Hematopoietic multipotent progenitor cell (in vitro differentiated cells): ENCODE measurements at regions not wholly inside any gene's neighbourhood (a gene's known extent, or its start where the extent isn't known, plus 50 kb on each side); places are given as distances from the start of the nearest gene placed in this dataset.

ENCODE experiments used
- DNase-seq, 3 donors: peaks; one replicate each; pipeline ENCODE4 v3.0.0-alpha.2; 2011 to 2015; ENCODE audit warnings: low read depth in 2 of 3, low spot score in 2 of 3

- no peak for DNase-seq
Observed at GRCh38 chr14:38850664-38851063, 252.4 kb downstream of the SEC23A start.

DNA sequence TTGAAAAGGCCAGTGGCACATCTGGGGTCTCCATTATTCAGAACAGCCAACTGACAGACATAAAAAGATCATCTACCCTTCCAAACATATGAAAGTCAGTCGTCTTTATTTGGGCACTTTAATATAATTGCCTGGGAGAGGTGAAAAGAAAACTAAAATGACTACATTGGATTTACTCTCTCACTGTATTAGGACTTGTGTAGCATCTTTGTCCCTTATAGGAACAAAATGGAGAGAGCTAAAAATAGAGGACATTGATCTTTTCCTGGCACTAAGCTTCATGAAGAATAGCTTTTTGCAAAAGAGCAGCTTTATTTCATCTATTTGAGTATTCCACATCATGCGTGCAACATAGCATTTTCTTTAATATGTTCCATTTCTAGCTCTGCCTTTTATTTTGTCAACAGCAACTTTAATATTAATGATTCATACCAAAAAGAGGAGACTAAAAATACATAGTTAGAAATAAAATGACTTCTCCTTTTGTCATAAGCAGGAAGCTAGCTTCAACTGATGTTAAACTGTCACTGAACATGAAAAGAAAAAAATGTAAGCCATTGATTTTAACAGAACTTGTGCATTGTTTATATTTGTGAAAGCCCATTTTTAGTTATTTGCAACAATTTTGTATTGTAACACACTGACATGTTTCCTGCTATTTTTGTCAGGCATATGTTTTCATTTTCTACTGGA, 254.6 kb downstream of the SEC23A start:
- peak in 1 of 3 donors; percentile 52 for DNase-seq

GRCh38 chr14:38847161-38847560, 255.9 kb downstream of the SEC23A start:
- DNase-seq, result no peak

GRCh38 chr14:38839694-38840365, 263.2 kb downstream of the SEC23A start:
- peak in 1 of 3 donors; percentile 12 for DNase-seq

GRCh38 chr14:38838979-38839323, 264.1 kb downstream of the SEC23A start:
- DNase-seq, result no peak

DNA sequence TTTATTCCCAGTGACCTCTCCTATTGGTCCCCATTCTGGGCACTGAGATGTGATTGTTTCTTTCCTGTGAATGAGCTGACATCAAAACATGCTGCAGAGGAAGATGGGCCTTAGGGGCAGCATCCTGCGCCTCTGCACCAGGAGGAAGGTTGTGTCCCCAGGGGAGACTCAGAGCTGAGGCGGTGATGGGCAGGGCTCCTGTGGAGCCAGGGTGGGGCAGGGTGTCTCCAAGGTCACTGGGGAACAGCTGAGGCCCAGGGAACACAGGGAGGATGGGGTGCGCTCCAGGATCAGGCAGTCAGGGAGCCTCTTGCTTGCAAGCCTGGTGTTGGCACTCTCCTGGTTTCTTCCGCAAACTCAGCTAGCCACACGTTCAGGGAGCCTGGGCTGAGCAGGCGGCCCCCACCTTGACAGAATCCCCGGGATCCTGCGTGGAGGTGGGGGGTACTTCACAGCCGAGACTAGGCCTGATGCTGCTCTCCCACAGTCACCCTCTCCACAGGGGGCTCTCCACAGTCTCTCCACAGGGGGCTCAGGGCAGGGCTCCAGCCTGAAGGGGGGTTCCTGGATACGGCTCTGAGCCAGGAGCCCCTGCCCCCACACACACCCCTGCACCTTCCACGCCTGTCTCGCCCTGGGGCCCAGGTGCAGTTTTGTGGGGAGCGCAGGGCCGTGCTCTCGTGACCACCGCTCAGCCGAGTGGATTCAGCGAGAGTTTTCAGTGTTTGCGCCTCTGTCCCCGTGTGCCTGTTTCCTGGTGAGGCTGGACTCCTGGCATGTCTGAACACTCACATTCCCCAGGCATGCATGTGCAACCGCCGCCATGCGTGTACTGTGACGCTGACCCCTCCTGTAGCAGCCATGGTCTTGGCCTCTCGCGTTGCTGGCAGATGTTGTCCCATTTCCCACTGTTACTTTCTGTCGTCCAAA, 264.7 kb downstream of the SEC23A start:
- no peak for DNase-seq

DNA sequence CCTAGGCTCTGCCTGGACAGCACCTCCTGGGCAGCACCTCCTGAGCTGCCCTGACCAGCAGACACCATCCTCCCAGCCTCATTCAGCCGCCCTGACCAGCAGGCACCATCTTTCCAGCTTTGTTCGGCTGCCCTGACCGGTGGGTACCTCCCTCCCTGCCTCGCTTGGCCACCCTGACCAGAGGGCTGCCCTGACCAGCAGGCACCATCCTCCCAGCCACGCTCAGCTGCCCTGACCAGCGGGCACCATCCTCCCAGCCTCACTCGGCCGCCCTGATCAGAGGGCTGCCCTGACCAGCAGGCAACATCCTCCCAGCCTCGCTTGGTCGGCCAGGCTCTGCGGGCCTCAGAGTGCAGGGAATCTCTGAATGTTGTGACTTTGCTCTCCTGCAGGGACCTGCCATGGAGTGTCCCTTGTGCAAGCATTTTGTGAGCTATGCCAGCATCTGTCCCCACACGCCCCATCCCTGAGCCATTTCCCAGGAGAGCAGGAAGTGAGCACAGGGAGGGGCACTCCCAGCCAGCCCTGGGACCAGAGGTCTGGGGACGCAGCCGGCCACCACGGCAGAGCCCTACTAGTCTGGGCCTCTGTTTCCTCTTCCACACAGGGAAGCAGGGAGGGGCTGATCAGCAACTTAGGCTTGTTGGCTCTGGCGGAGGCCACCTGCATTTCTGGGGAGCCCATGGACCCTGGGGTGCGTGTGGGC, 265.5 kb downstream of the SEC23A start:
- DNase-seq, result no peak

GRCh38 chr14:38836539-38836938, 266.5 kb downstream of the SEC23A start:
- DNase-seq, result no peak

- DNase-seq, result no peak
Observed at GRCh38 chr14:38835874-38836273, 267.2 kb downstream of the SEC23A start.

- peak in 2 of 3 donors; percentile 19 to 59 for DNase-seq
Observed at GRCh38 chr14:38828183-38828827, 274.7 kb downstream of the SEC23A start.

DNA sequence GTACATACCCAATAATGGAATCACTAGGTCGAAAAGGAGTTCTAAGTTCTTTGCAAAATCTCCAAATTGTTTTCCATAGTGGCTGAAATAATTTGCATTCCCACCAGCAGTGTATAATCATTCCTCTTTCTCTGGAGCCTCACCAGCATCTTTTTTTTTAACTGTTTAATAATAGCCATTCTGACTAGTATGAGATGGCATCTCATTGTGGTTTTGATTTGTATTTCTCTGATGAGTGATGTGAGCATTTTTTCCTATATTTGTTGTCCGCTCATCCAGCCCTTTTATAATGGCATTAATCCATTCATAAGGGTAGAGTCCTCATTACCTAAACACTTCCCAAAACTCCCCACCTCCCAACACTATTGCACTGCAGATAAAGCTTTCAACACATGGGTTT, 278.3 kb downstream of the SEC23A start:
- DNase-seq, result no peak

GRCh38 chr14:38818555-38818954, 284.5 kb downstream of the SEC23A start:
- no peak for DNase-seq

- DNase-seq, result no peak
Observed at GRCh38 chr14:38808734-38809455, 294.1 kb downstream of the SEC23A start.

- DNase-seq, result no peak
Observed at GRCh38 chr14:38799671-38800070, 303.4 kb downstream of the SEC23A start.

DNA sequence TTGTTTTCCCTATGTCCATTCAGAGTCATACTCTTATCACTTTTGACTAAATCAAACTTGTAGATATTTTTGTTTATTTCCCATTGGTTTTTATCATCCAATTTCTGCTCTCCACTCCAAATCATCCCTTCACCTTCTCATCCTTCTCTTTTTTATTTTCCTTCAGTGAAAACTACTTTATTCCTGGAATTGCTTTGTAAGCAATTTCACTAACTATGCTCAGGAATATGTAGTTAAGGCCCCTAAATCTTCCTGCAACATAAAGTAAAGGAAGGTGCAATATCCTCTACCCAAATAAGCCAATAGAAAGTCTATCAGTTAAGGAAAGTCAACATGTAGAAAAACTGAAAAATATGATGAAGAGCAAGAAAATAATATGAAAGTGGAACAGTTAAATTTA, 308.4 kb downstream of the SEC23A start:
- no peak for DNase-seq

- DNase-seq, result no peak
Observed at GRCh38 chr14:38791862-38792261, 311.2 kb downstream of the SEC23A start.

DNA sequence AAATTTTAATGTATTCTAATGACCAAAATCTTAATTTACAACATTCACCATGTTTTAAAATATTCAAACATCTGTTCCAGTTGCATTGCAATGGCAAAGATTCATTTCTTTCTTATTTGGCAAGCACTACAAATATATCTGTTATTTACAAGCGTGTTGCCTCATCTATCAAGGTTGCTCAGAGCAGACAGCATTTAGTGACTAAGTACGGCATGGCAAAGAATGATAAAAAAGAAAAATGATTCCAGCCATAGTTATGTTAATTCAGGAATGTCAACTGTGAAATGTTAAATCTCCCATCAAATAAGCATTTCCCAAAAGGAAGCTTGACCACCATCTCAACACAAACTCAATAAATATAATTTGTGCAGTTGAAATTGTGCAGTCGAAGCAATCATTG, 312.1 kb downstream of the SEC23A start:
- no peak for DNase-seq

DNA sequence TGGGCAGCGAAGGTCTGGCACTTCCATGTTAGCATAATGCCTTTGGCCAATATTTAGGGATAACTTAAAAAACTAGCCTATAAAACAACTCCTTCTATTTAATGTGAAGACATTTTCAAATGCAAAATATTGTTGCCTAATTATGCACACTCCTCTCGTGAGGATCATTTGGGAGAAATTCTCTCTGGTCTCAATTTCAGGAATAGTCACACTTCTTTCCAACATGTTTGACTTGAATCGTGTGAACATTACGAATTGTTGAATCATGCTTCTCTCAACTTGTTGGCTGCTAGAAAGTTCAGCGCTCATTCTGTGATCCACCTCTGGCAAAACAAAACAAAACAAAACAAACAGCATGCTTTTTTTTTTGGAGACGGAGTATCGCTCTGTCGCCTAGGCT, 313.2 kb downstream of the SEC23A start:
- no peak for DNase-seq

GRCh38 chr14:38788060-38788459, 315.0 kb downstream of the SEC23A start:
- DNase-seq, result no peak

GRCh38 chr14:38786921-38787320, 316.1 kb downstream of the SEC23A start:
- DNase-seq, result no peak
